ENCODE measurements at regions not wholly inside any gene's neighbourhood (a gene's known extent, or its start where the extent isn't known, plus 50 kb on each side); places are given as distances from the start of the nearest gene placed in this dataset.

- TF ChIP-seq FOXP2 (optimal IDR thresholded peaks at IDR 0.05; ENCODE audit: control extremely low read depth, extremely low read length, insufficient read depth) (no peak), POLR2AphosphoS5 (IDR thresholded peaks at IDR 0.05; ENCODE audit: borderline replicate concordance, low read depth, low read length) (no peak), EZH2 (IDR thresholded peaks at IDR 0.05) (no peak)
These were observed 88.3 kb upstream of the PLEKHG7 start for GRCh38 chr12:92614502-92614901.
